Spleen (tissue), 11 donors: ENCODE measurements at regions not wholly inside any gene's neighbourhood (a gene's known extent, or its start where the extent isn't known, plus 50 kb on each side); places are given as distances from the start of the nearest gene placed in this dataset.
"Not testable (repeated sequence)": the region's sequence is repeated elsewhere in the genome, so short reads cannot be mapped to it uniquely, and the experiment has no call there.

Experiments
- DNase-seq: peaks from one replicate; pipeline ENCODE4 v3.0.0-alpha.2; 2020
- H3K27ac ChIP-seq, 8 donors: fragments of 200-600 bp; sonication (generic) in 7 of 8; 1 replicate in 4 of 8; 2 replicates in 4 of 8; pipeline versions ENCODE4 v1.5.0 to v1.8.0; 2016 to 2021; ENCODE audit warnings: inconsistent platforms in 4 of 8, mild to moderate bottlenecking in 4 of 8, moderate library complexity in 1 of 8
- H3K27me3 ChIP-seq, 7 donors: fragments of 200-600 bp; sonication (generic) in 6 of 7; replicated peaks in 1 of 7; 1 replicate in 4 of 7; 2 replicates in 3 of 7; pipeline versions ENCODE4 v1.5.0 to v1.8.0; 2016 to 2021; ENCODE audit warnings: inconsistent platforms in 3 of 7, mild to moderate bottlenecking in 1 of 7
- H3K36me3 ChIP-seq, 6 donors: fragments of 200-600 bp; sonication (generic) in 5 of 6; 1 replicate in 4 of 6; 2 replicates in 2 of 6; pipeline versions ENCODE4 v1.5.0 to v1.8.0; 2016 to 2021; ENCODE audit warnings: inconsistent platforms in 2 of 6
- H3K4me1 ChIP-seq, 6 donors: fragments of 200-600 bp; sonication (generic) in 5 of 6; 1 replicate in 3 of 6; 2 replicates in 3 of 6; pipeline versions ENCODE4 v1.5.0 to v1.8.0; 2016 to 2021; ENCODE audit warnings: inconsistent platforms in 3 of 6
- H3K4me3 ChIP-seq, 8 donors: fragments of 200-600 bp; sonication (generic) in 7 of 8; 1 replicate in 4 of 8; 2 replicates in 4 of 8; pipeline versions ENCODE4 v1.5.0 to v1.8.0; 2016 to 2021; ENCODE audit warnings: inconsistent platforms in 4 of 8, mild to moderate bottlenecking in 4 of 8, moderate library complexity in 2 of 8
- H3K9me3 ChIP-seq, 8 donors: fragments of 200-600 bp; sonication (generic) in 7 of 8; 1 replicate in 4 of 8; 2 replicates in 4 of 8; pipeline versions ENCODE4 v1.5.0 to v1.8.0; 2016 to 2021; ENCODE audit warnings: inconsistent platforms in 4 of 8
- POLR2A ChIP-seq, 3 donors: fragments of 450-650 bp; IDR thresholded peaks; one replicate each; pipeline ENCODE4 v1.5.1; 2017; ENCODE audit warnings: antibody characterized with exemption in 3 of 3, mild to moderate bottlenecking in 1 of 3
- POLR2AphosphoS5 ChIP-seq, 3 donors: sonication (generic); formaldehyde crosslinking; IDR thresholded peaks; one replicate each; pipeline ENCODE4 v1.5.1; 2017; ENCODE audit warnings: antibody characterized with exemption in 3 of 3
- WGBS, 5 donors: extraction: QIAGEN DNeasy Blood & Tissue Kit in 3 of 5; methylation state at CpG; one replicate each; pipeline versions ENCODE4 v1.1.5 to v1.1.7; 2013 to 2018; 5-methylcytosine and 5-hydroxymethylcytosine counted together
- intact Hi-C: fragments of 100-400 bp; cut with DNase I; formaldehyde crosslinking; loops from one replicate; pipeline ENCODE4 v1.15.0; 2023; ENCODE audit warnings: low total_unique reads
- TF ChIP-seq, protein P1 (sequence below), 11 experiments: fragments of 200-600 bp in 7 of 11; fragments of 450-650 bp in 4 of 11; sonication (generic) in 4 of 11; IDR thresholded peaks in 8 of 11; conservative IDR thresholded peaks in 3 of 11; 1 replicate in 7 of 11; 2 replicates in 4 of 11; pipeline versions ENCODE4 v1.4.0 to v1.8.0; 2016 to 2021; ENCODE audit warnings: antibody characterized with exemption in 11 of 11, inconsistent platforms in 4 of 11, mild to moderate bottlenecking in 1 of 11
- donor health status: healthy with polysubstance abuse.
- donor health status: DM: no; HTN: no; CAD: no; lungs with moderate emphysema.
- donor health status: DM: no; HTN: no; CAD: no.
- donor health status: Bipolar disorder and iron deficiency.
- donor health status: healthy.
- donor health status: DM: no; HTN: no; CAD: no.
- donor health status: DM: yes; HTN: yes; CAD: no.

DNA sequence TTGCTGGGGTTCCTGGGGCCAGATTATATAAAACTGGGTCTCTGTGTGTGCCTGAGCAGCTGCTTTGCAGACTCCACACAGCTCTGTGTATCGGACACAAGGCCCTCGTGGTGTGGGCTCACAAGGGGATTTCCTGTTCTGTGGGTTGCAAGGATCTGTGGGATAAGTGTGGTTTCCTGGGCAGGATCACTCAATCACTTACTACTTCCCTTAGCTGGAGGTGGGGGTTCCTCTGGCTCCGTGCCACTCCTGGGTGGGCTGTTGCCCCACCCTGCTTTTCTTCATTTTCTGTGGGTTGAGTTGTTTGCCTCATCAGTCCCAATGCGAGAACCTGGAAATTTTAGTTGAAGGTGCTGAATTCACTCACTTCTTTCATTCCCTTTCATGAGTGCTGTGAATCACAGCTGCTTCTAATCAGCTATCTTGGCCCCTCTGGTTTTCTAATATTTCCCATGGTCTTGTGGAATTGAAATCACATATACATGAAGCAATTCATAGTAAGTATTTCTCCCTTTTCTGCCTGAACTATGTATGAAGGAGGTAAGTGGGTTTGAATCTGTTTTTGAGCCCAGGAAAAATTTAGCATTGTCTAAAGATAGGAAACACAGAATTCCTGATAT is 196.3 kb downstream of the DCDC2C start:
- peaks cover 0 to 4% (median 0%) of the 10 kb centered on the region in 8 donors for H3K9me3 ChIP-seq
- H3K36me3 ChIP-seq: no peaks in the 10 kb centered on the region
- H3K4me3 ChIP-seq: no peak overlapping the region
- peaks cover 0 to 7% (median 3%) of the 10 kb centered on the region in 6 donors for H3K4me1 ChIP-seq
- intact Hi-C loops: no loop called here
- TF ChIP-seq, protein P1, sequence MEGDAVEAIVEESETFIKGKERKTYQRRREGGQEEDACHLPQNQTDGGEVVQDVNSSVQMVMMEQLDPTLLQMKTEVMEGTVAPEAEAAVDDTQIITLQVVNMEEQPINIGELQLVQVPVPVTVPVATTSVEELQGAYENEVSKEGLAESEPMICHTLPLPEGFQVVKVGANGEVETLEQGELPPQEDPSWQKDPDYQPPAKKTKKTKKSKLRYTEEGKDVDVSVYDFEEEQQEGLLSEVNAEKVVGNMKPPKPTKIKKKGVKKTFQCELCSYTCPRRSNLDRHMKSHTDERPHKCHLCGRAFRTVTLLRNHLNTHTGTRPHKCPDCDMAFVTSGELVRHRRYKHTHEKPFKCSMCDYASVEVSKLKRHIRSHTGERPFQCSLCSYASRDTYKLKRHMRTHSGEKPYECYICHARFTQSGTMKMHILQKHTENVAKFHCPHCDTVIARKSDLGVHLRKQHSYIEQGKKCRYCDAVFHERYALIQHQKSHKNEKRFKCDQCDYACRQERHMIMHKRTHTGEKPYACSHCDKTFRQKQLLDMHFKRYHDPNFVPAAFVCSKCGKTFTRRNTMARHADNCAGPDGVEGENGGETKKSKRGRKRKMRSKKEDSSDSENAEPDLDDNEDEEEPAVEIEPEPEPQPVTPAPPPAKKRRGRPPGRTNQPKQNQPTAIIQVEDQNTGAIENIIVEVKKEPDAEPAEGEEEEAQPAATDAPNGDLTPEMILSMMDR (IDR thresholded peaks at IDR 0.05 in 8 of 11, conservative IDR thresholded peaks at IDR 0.05 in 3 of 11): no peak
- TF ChIP-seq POLR2A (IDR thresholded peaks at IDR 0.05) (no peak), POLR2AphosphoS5 (IDR thresholded peaks at IDR 0.05) (no peak)
- H3K27ac ChIP-seq: no peak overlapping the region
- H3K27me3 ChIP-seq: peaks cover 0 to 8% (median 0%) of the 10 kb centered on the region in 7 donors
- WGBS, 5 donors: 6 to 23% (median 11%) methylated on average over 4 of the region's 4 CpGs
- DNase-seq: peak; percentile 47

DNA sequence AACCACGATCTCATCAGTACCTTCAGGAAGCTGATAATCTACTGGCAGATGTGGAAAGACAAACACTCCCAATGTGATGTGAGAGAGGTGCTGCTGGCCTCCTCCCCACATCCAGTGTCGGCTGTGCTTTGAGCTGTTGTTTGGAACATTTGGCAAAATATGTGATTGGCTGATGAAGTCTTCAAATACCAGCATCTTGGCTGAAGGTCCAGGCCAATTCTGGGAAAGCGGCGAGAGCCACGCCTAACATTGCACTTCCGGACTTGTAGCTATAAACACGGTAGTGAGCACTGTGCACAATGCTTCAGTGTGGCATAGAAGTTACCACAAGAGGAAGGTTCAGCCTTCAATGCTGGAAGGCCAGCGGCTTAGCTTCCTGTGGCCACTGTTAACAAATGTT is 198.8 kb downstream of the DCDC2C start:
- TF ChIP-seq POLR2AphosphoS5 (IDR thresholded peaks at IDR 0.05) (peak in 2 of 3 donors; percentile 42 to 82), POLR2A (IDR thresholded peaks at IDR 0.05) (peak in 1 of 3 donors; percentile 8)
- TF ChIP-seq, protein P1 (IDR thresholded peaks at IDR 0.05 in 8 of 11, conservative IDR thresholded peaks at IDR 0.05 in 3 of 11): no peak
- Histone ChIP-seq H3K27ac (peak overlapping the region in 7 of 8 donors; percentile 51 to 73 (median 59)), H3K9me3 (peaks cover 0 to 5% (median 0%) of the 10 kb centered on the region in 8 donors), H3K4me3 (no peak overlapping the region), H3K27me3 (peaks cover 0 to 4% (median 0%) of the 10 kb centered on the region in 7 donors), H3K36me3 (no peaks in the 10 kb centered on the region), H3K4me1 (peaks cover 0 to 7% (median 3%) of the 10 kb centered on the region in 6 donors)
- WGBS, 5 donors: 49 to 63% (median 58%) methylated on average over 8 of the region's 8 CpGs
- no peak for DNase-seq
- intact Hi-C loops: no loop called here

DNA sequence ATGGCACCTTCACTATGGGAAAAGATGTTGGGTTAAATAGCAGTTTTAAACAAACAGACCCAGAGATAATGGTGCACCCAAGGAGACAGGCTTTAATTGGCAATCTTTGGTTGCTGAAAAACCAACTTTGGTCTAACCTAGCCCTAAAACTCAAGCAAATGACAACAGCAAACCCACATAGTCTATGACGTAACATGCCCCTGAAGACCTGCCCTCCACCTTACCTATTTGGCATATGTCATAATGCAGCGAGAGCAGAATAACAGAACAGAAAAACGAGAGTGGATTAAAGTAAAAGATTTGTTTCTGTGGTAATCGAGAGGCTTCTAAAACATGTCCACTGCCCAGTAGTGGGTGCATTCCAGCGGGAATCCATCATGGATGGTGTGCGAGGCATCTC is 200.7 kb downstream of the DCDC2C start:
- intact Hi-C loops: no loop called here
- Histone ChIP-seq H3K27ac (no peak overlapping the region), H3K9me3 (peaks cover 0 to 22% (median 13%) of the 10 kb centered on the region in 8 donors), H3K27me3 (peaks cover 0 to under 1% (median 0%) of the 10 kb centered on the region in 7 donors), H3K4me3 (no peak overlapping the region), H3K36me3 (no peaks in the 10 kb centered on the region), H3K4me1 (peaks cover 0 to 6% (median 2%) of the 10 kb centered on the region in 6 donors)
- DNase-seq: no peak
- no peak for TF ChIP-seq POLR2AphosphoS5 (IDR thresholded peaks at IDR 0.05)
- TF ChIP-seq, protein P1 (IDR thresholded peaks at IDR 0.05 in 8 of 11, conservative IDR thresholded peaks at IDR 0.05 in 3 of 11): no peak
- TF ChIP-seq POLR2A (IDR thresholded peaks at IDR 0.05): no peak
- WGBS, 5 donors: 86 to 93% (median 88%) methylated on average over 6 of the region's 6 CpGs

DNA sequence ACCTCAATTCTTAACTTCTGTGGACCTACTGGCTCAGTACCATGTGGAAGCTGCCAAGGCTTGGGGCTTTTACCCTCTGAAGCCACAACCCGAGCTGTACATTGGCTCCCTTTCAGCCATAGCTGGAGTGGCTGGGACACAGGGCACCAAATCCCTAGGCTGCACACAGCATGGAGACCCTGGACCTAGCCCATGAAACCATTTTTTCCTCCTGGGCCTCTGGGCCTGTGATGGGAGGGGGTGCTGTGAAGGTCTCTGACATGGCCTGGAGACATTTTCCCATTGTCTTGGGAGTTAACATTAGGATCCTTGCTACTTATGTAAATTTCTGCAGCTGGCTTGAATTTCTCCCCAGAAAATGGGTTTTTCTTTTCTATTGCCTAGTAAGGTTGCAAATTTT is 205.1 kb downstream of the DCDC2C start:
- H3K4me3 ChIP-seq, DNase-seq, H3K27ac ChIP-seq, intact Hi-C loops, H3K36me3 ChIP-seq, H3K27me3 ChIP-seq: not testable (repeated sequence)
- Histone ChIP-seq H3K9me3 (peaks cover 0 to 31% (median 20%) of the 10 kb centered on the region in 8 donors), H3K4me1 (peaks cover 0 to 12% (median 0%) of the 10 kb centered on the region in 6 donors)
- 50 to 100% (median 79%) methylated on average over 1 of the region's 1 CpG for WGBS, 5 donors
